HepG2 (cell line): ENCODE measurements at regions not wholly inside any gene's neighbourhood (a gene's known extent, or its start where the extent isn't known, plus 50 kb on each side); places are given as distances from the start of the nearest gene placed in this dataset.

Experiments used
- ATAC-seq: fragments of 200-7000 bp; cut with Tn5 transposase; 3 replicates; pipeline ENCODE4 v1.9.1; 2020; ENCODE audit warnings: mild to moderate bottlenecking, moderate library complexity
- BruUV-seq: library from RNA; stranded (reverse); fragments of 400-500 nt; replicated peaks from 2 replicates; lab custom pipeline; 2021; lab: Mats Ljungman, UMichigan
- CTCF ChIA-PET: fragments of 300-600 bp; formaldehyde crosslinking; extraction: SDS; loops from one replicate; lab custom pipeline; 2021; ENCODE audit warnings: low total read pairs, inconsistent platforms, low intra/inter-chr PET ratio; lab: Yijun Ruan, JAX
- POLR2A ChIA-PET: fragments of 350-600 bp; sonication (Branson Sonifier 250); formaldehyde crosslinking; loops from one replicate; lab custom pipeline; 2020; ENCODE audit warnings: antibody characterized with exemption, inconsistent platforms; lab: Yijun Ruan, JAX
- DNase-seq: peaks from one replicate; pipeline ENCODE4 v3.0.0-alpha.2; 2015; ENCODE audit warnings: low spot score
- FAIRE-seq: peaks from 3 replicates; lab custom pipeline; 2011; peaks lifted over from hg19 to GRCh38; lab: Jason Lieb, UNC
- H2AFZ ChIP-seq: one replicate; pipeline ENCODE4 v1.6.1; 2011; ENCODE audit warnings: low read length, inconsistent platforms
- H3K27ac ChIP-seq: fragments of 300-600 bp; 3 replicates; pipeline ENCODE4 v1.8.0; 2011; ENCODE audit warnings: mixed run types, mild to moderate bottlenecking, mixed read lengths, low read length, inconsistent platforms; ENCODE audit not compliant: insufficient read depth; ENCODE audit errors: extremely low read length
- H3K27me3 ChIP-seq, 2 experiments: fragments of 200-600 bp in 1 of 2; 2 replicates in 1 of 2; 3 replicates in 1 of 2; pipeline versions ENCODE4 v1.6.0 to v1.8.0; 2011; ENCODE audit warnings: low read length in 2 of 2, mild to moderate bottlenecking in 2 of 2, moderate library complexity in 2 of 2, inconsistent platforms in 1 of 2; ENCODE audit not compliant: insufficient read depth in 2 of 2, control insufficient read depth in 1 of 2
- H3K36me3 ChIP-seq, 2 experiments: fragments of 200-600 bp in 1 of 2; replicated peaks in 1 of 2; 2 replicates in 1 of 2; 3 replicates in 1 of 2; pipeline versions ENCODE4 v1.5.1 to v1.8.0; 2011; ENCODE audit warnings: low read length in 2 of 2, inconsistent platforms in 1 of 2; ENCODE audit not compliant: insufficient read depth in 2 of 2, control insufficient read depth in 1 of 2
- H3K4me1 ChIP-seq: 2 replicates; pipeline ENCODE4 v1.5.1; 2012; ENCODE audit warnings: low read length, inconsistent platforms; ENCODE audit not compliant: insufficient read depth
- H3K4me2 ChIP-seq: 2 replicates; pipeline ENCODE4 v1.6.0; 2011; ENCODE audit warnings: low read depth, low read length, inconsistent platforms
- H3K4me3 ChIP-seq, 3 experiments: fragments of 200-600 bp in 1 of 3; sonication (generic), shearing (Covaris generic) in 1 of 3; replicated peaks in 1 of 3; 2 replicates each; pipeline ENCODE4 v1.5.1; 2011 to 2016; ENCODE audit warnings: low read length in 3 of 3, inconsistent platforms in 2 of 3, low read depth in 2 of 3, mild to moderate bottlenecking in 2 of 3, control low read depth in 1 of 3, mixed read lengths in 1 of 3; ENCODE audit not compliant: insufficient read depth in 1 of 3
- H3K79me2 ChIP-seq: one replicate; pipeline ENCODE4 v1.6.1; 2011; ENCODE audit warnings: low read length, inconsistent platforms; ENCODE audit not compliant: insufficient read depth
- H3K9ac ChIP-seq: 2 replicates; pipeline ENCODE4 v1.6.0; 2011; ENCODE audit warnings: mild to moderate bottlenecking, low read depth, low read length, inconsistent platforms; ENCODE audit not compliant: insufficient read depth
- H3K9me3 ChIP-seq: 2 replicates; pipeline ENCODE4 v1.5.1; 2012; ENCODE audit warnings: mild to moderate bottlenecking, low read length
- H4K20me1 ChIP-seq: 2 replicates; pipeline ENCODE4 v1.6.0; 2011; ENCODE audit warnings: inconsistent platforms, mild to moderate bottlenecking, low read length, moderate library complexity; ENCODE audit not compliant: insufficient read depth
- ATF7 ChIP-seq, 2 experiments: fragments of 450-650 bp in 1 of 2; sonication (generic) in 1 of 2; formaldehyde crosslinking in 1 of 2; IDR thresholded peaks; 2 replicates each; pipeline versions ENCODE4 v1.4.0 to v1.6.1; 2016 to 2020; ENCODE audit warnings: antibody characterized with exemption in 1 of 2, mild to moderate bottlenecking in 1 of 2, missing genetic modification reagents in 1 of 2
- CEBPB ChIP-seq: IDR thresholded peaks from 2 replicates; pipeline ENCODE4 v1.6.1; 2011; ENCODE audit warnings: low read depth, low read length, improper control_type of control experiment, borderline replicate concordance
- GABPB1 ChIP-seq: IDR thresholded peaks from 2 replicates; pipeline ENCODE4 v1.6.1; 2016; ENCODE audit warnings: mild to moderate bottlenecking, missing genetic modification reagents, moderate library complexity, missing compliant biosample characterization
- MAFF ChIP-seq: IDR thresholded peaks from 2 replicates; pipeline ENCODE4 v1.6.1; 2011; ENCODE audit warnings: low read depth, low read length, improper control_type of control experiment
- MAFK ChIP-seq, 2 experiments: IDR thresholded peaks in 1 of 2; conservative IDR thresholded peaks in 1 of 2; 2 replicates each; pipeline ENCODE4 v1.6.1; 2011; ENCODE audit warnings: improper control_type of control experiment in 2 of 2, low read length in 2 of 2
- NFE2 ChIP-seq: sonication (generic); formaldehyde crosslinking; IDR thresholded peaks from 2 replicates; pipeline ENCODE4 v1.4.0; 2020; ENCODE audit warnings: missing genetic modification reagents
- RAD21 ChIP-seq: fragments of 450-650 bp; formaldehyde crosslinking; IDR thresholded peaks from 2 replicates; pipeline ENCODE4 v1.5.0; 2020; ENCODE audit warnings: mild to moderate bottlenecking
- STAG1 ChIP-seq: sonication (generic); formaldehyde crosslinking; IDR thresholded peaks from 2 replicates; pipeline ENCODE4 v1.4.0; 2020; ENCODE audit warnings: missing genetic modification reagents
- ZFP90 ChIP-seq: sonication (generic); formaldehyde crosslinking; IDR thresholded peaks from 2 replicates; pipeline ENCODE4 v1.8.0; 2022; ENCODE audit warnings: missing genetic modification reagents, mild to moderate bottlenecking, inconsistent platforms, borderline replicate concordance
- WGBS: methylation state at CpG from one replicate; pipeline ENCODE4 v1.1.6; 2017; ENCODE audit warnings: low lambda C conversion rate; 5-methylcytosine and 5-hydroxymethylcytosine counted together
- in situ Hi-C: cut with HindIII; loops from 2 replicates; pipeline ENCODE4 v1.10.0; 2017; ENCODE audit warnings: low pct_unique_long_range_greater_than_20kb; ENCODE audit not compliant: extremely low pct_ligation_motif_present
- intact Hi-C: fragments of 100-400 bp; cut with micrococcal nuclease; formaldehyde crosslinking; loops from one replicate; pipeline ENCODE4 v1.10.0; 2022; ENCODE audit not compliant: unreplicated experiment
- TF ChIP-seq, protein P1 (sequence below): sonication (generic); formaldehyde crosslinking; IDR thresholded peaks from 2 replicates; pipeline ENCODE4 v1.5.0; 2020; ENCODE audit warnings: mild to moderate bottlenecking, missing genetic modification reagents, moderate library complexity

- ATAC-seq (no peak), FAIRE-seq (no peak), DNase-seq (no peak)
- H3K27ac ChIP-seq = no peak overlapping the region
- in situ Hi-C loops = loop anchor here (5.0 kb wide), 1 partner anchor 299 kb away; no protein-coding TSS in a partner anchor
- POLR2A ChIA-PET = no interaction called here
- no peaks in the 10 kb centered on the region for H3K9me3 ChIP-seq
- 5% methylated on average over 4 of the region's 4 CpGs for WGBS
- H3K4me3 ChIP-seq = no peak overlapping the region
- no peaks in the 10 kb centered on the region for H3K79me2 ChIP-seq
- CTCF ChIA-PET = no interaction called here
- intact Hi-C loops = no loop called here
- H3K4me1 ChIP-seq = no peaks in the 10 kb centered on the region
- H2AFZ ChIP-seq = no peak overlapping the region
- H3K9ac ChIP-seq = no peak overlapping the region
- no peaks in the 10 kb centered on the region for H3K27me3 ChIP-seq
- BruUV-seq = no TSS peak
- TF ChIP-seq GABPB1 (CRISPR knock-in tag) (no peak), RAD21 (CRISPR knock-in tag) (no peak), ATF7 (IDR thresholded peaks at IDR 0.05) (peak; percentile 80), ATF7 (CRISPR knock-in tag; IDR thresholded peaks at IDR 0.05) (no peak), CEBPB (peak; percentile 83; the same call in 1 of the 2 replicates)
- TF ChIP-seq, all 625 proteins: peak for 2
- Histone ChIP-seq H3K36me3 (no peaks in the 10 kb centered on the region), H4K20me1 (no peaks in the 10 kb centered on the region), H3K4me2 (no peak overlapping the region)
Measured at GRCh38 chr2:18151237-18151636, 272.8 kb downstream of the KCNS3 start.

GRCh38 chr2:18149660-18150246 is 271.3 kb downstream of the KCNS3 start:
- Histone ChIP-seq H3K4me1 (no peaks in the 10 kb centered on the region), H4K20me1 (no peaks in the 10 kb centered on the region), H2AFZ (no peak overlapping the region), H3K27me3 (no peaks in the 10 kb centered on the region), H3K36me3 (no peaks in the 10 kb centered on the region), H3K9ac (no peak overlapping the region), H3K4me2 (no peak overlapping the region), H3K79me2 (no peaks in the 10 kb centered on the region), H3K27ac (no peak overlapping the region), H3K4me3 (no peak overlapping the region), H3K9me3 (no peaks in the 10 kb centered on the region)
- in situ Hi-C loops (loop anchor here (5.0 kb wide), 1 partner anchor 297 kb away; no protein-coding TSS in a partner anchor), intact Hi-C loops (loop anchor here (1.0 kb wide), 2 partner anchors 229 to 298 kb away; no protein-coding TSS in a partner anchor)
- ChIA-PET POLR2A (no interaction called here), CTCF (interaction anchor here (0.9 to 2.0 kb wide), 3 partner anchors 228 to 430 kb away, joined by 3 to 16 read pairs (median 3); no protein-coding TSS in a partner anchor)
- 2% methylated on average over 3 of the region's 3 CpGs for WGBS
- BruUV-seq = no TSS peak
- no peak for TF ChIP-seq ZFP90 (CRISPR knock-in tag)
- peak in 1 of 2 experiments; percentile 44; a peak in 2 of 4 replicates for TF ChIP-seq MAFK (conservative IDR thresholded peaks at IDR 0.05 in 1 of 2, IDR thresholded peaks at IDR 0.05 in 1 of 2; ENCODE audit: low read length in 2 of 2)
- peak; percentile 49 for TF ChIP-seq STAG1
- TF ChIP-seq, protein P1, sequence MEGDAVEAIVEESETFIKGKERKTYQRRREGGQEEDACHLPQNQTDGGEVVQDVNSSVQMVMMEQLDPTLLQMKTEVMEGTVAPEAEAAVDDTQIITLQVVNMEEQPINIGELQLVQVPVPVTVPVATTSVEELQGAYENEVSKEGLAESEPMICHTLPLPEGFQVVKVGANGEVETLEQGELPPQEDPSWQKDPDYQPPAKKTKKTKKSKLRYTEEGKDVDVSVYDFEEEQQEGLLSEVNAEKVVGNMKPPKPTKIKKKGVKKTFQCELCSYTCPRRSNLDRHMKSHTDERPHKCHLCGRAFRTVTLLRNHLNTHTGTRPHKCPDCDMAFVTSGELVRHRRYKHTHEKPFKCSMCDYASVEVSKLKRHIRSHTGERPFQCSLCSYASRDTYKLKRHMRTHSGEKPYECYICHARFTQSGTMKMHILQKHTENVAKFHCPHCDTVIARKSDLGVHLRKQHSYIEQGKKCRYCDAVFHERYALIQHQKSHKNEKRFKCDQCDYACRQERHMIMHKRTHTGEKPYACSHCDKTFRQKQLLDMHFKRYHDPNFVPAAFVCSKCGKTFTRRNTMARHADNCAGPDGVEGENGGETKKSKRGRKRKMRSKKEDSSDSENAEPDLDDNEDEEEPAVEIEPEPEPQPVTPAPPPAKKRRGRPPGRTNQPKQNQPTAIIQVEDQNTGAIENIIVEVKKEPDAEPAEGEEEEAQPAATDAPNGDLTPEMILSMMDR (CRISPR knock-in tag) = peak; percentile 73
- TF ChIP-seq NFE2 (CRISPR knock-in tag) = no peak
- TF ChIP-seq MAFF = 0 out of 2 replicates have a peak, but pooled peaks have one; percentile 31
- FAIRE-seq (peak; percentile 56), DNase-seq (peak; percentile 31), ATAC-seq (peak; percentile 71)
